Fibroblast of the aortic adventitia (primary cell): ENCODE measurements at regions not wholly inside any gene's neighbourhood (a gene's known extent, or its start where the extent isn't known, plus 50 kb on each side); places are given as distances from the start of the nearest gene placed in this dataset.
A peak's percentile ranks its signal among the peaks of the same experiment; 100 is the strongest.

Experiments
- DNase-seq: peaks from one replicate; pipeline ENCODE4 v3.0.0-alpha.2; 2010; ENCODE audit warnings: low read depth
- H3K4me3 ChIP-seq: 2 replicates; pipeline ENCODE4 v1.5.1; 2011; ENCODE audit warnings: low read depth, mild to moderate bottlenecking, control low read depth, low read length, moderate library complexity
- TF ChIP-seq, protein P1 (sequence below): IDR thresholded peaks from 2 replicates; pipeline ENCODE4 v1.5.1; 2011; ENCODE audit warnings: mild to moderate bottlenecking, low read length, control low read depth, inconsistent platforms; ENCODE audit not compliant: insufficient read depth

DNA sequence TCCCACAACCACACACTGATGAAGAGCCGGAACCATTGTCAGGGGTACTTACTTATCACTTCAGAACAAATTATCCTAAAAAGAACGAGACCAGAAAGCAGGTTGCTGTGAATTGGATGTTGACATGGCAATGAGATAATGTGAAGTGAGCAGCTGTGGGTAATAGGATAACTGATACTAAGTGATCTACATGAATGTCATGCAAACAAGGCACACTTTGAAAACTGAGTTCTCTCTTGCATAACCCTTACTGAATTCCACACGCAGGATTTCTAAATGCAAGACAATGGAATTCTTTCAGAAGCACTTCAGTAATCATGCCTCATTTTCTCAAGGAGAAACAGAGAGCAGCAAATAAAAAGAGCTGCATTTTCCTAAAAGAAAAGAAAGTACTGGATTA lies 242.5 kb upstream of the TMEM229A start:
- no peak for DNase-seq
- TF ChIP-seq, protein P1, sequence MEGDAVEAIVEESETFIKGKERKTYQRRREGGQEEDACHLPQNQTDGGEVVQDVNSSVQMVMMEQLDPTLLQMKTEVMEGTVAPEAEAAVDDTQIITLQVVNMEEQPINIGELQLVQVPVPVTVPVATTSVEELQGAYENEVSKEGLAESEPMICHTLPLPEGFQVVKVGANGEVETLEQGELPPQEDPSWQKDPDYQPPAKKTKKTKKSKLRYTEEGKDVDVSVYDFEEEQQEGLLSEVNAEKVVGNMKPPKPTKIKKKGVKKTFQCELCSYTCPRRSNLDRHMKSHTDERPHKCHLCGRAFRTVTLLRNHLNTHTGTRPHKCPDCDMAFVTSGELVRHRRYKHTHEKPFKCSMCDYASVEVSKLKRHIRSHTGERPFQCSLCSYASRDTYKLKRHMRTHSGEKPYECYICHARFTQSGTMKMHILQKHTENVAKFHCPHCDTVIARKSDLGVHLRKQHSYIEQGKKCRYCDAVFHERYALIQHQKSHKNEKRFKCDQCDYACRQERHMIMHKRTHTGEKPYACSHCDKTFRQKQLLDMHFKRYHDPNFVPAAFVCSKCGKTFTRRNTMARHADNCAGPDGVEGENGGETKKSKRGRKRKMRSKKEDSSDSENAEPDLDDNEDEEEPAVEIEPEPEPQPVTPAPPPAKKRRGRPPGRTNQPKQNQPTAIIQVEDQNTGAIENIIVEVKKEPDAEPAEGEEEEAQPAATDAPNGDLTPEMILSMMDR, result no peak
- no peak overlapping the region for H3K4me3 ChIP-seq

DNA sequence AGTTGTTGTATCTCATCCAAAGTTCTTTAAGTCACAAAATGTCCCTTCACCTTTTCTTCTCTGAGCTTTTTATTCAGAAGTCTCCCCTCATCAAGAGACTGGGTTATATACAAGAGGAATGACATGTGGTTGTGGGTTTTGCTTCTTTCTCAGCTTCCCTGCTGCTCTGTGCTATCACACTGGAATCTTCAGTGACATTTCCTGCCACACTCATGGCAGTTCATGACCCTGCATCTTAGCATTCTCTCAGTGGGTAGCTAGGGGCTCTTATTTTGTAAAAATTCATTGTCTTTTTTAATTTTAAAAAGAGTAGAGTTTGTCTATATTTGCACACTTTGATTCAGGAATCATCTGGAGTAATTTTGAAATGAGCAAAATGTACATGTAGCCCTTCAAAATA lies 236.9 kb upstream of the TMEM229A start:
- no peak for DNase-seq
- no peak overlapping the region for H3K4me3 ChIP-seq

DNA sequence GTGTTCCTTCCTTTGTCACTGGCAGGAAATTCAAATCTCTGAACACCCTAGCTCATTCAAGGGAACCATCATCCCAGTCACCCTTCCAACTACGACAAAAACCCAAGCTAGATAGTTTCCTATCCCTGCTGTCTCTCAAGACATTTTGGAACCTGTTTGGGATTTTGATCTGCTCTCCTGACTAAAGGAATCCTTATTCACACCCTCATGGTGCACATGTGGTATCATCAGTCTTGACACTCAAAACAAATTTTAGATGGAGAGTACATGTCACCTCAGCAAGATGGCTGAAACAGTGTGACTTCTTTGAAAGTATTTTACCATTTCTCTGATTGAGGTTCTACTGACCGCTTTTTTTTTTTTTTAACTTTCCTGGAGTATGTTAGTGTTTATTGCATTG lies 234.3 kb upstream of the TMEM229A start:
- H3K4me3 ChIP-seq, result no peak overlapping the region
- DNase-seq, result no peak
- TF ChIP-seq, protein P1, result no peak

More for the DNA sequence above, 236.9 kb upstream of the TMEM229A start:
- TF ChIP-seq, protein P1, result no peak

DNA sequence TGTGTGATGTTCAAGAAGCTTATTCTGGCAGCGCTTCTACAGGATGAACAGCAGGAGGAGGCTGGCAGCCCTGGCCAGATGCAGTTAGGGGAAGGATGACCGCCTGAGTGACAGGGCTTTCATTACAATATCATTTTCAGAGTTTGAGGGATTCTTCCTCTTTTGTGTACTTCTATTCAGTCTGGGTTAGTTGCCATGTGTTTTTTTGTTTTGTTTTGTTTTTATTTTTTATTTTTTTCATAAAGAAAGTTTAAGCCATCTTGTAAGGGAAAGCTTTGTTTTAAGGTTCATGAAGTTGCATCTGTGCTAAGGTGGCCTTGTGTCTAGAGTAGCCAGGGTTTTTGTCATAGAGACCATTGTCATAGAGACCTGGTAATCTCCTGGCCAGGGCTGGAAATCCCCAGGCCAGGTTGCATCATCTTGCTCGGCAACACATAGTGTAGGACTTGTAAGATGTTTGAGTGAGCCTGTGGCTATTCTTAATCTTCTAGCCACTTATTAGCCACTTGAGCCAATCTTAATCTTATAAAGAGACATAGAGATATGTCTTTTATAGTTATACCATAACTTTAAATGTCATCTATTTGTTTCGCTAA lies 230.5 kb upstream of the TMEM229A start:
- H3K4me3 ChIP-seq, result no peak overlapping the region
- peak; percentile 1 for DNase-seq
- TF ChIP-seq, protein P1, result no peak

DNA sequence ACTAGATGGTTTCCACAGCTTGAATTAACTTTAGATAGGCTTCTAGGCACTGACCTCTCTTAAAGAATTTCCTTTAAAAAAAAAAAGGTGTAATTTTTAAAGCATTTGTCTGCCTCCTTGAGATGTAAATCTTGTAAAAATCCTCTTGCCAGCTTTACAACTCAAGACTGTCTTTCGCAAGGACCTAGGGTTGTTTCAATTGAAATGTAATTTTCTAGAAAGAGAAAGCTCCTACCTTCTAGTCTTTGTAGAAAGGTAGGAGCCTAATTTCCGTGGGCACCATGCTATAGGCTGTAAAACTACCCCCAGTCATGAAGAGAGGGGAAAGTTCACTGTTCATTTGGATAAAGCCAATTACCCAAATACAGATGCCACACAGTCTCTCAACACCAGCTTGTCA lies 228.8 kb upstream of the TMEM229A start:
- no peak for DNase-seq
- TF ChIP-seq, protein P1, result no peak
- no peak overlapping the region for H3K4me3 ChIP-seq

DNA sequence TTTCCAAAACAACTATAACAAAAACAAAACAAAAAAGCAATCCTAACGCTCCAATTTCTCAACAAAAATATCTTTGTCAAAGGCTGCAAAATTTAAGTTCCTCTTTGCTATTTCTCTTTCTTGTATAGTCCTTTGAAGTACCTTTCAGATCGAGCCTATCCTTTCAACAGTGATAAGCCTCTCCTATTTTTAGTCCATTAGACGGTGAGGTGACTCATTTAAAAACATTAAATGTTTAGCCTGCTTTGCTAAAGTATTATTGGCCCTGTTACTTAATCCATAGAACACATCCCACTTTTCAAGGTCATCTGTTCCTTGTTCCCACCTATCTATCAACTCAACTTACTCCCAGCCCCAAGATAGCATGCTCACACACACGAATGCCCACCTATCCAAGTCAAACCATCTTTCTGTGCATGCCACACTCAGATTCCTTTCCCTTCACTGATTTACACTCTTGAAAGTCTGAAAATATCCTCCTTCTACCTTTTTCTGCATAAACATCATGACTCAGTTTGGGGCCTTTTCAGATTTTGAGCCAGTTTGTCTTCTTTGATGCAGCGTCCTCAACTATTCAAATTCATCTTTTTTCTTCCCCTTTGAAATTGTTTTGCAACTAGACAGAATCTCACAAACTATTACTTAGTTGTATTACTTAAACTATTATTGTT lies 224.9 kb upstream of the TMEM229A start:
- DNase-seq, result no peak
- TF ChIP-seq, protein P1, result no peak

More for the DNA sequence above, 224.9 kb upstream of the TMEM229A start:
- H3K4me3 ChIP-seq, result no peak overlapping the region
